ENCODE measurements at regions not wholly inside any gene's neighbourhood (a gene's known extent, or its start where the extent isn't known, plus 50 kb on each side); places are given as distances from the start of the nearest gene placed in this dataset.
"Not testable (repeated sequence)": the region's sequence is repeated elsewhere in the genome, so short reads cannot be mapped to it uniquely, and the experiment has no call there.

- DNase-seq (ENCODE audit: low spot score): no peak
Observed at GRCh38 chr3:88678747-88679146, 428.7 kb upstream of the EPHA3 start.

DNA sequence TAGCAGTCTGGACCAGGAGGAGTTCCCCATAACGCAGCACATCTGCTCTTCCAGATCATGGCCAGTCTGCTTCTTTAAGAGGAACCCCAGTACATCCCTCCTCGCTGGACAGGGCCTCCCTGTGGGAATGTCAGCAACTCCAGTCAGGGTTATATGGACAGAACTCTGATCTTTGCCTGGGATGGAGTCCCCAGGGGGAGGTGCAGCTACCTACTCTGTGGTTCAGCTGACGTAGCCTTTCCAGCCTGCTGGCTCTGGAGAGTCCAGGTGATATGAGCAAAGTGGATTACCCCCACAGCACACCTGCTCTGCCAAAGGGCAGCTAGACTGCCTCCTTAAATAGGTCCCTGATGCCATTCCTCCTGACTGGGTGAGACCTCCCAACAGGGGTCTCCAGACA, 417.1 kb upstream of the EPHA3 start:
- DNase-seq (ENCODE audit: low spot score): no peak

- DNase-seq (ENCODE audit: low spot score): no peak
Observed at GRCh38 chr3:88691081-88691480, 416.3 kb upstream of the EPHA3 start.

DNA sequence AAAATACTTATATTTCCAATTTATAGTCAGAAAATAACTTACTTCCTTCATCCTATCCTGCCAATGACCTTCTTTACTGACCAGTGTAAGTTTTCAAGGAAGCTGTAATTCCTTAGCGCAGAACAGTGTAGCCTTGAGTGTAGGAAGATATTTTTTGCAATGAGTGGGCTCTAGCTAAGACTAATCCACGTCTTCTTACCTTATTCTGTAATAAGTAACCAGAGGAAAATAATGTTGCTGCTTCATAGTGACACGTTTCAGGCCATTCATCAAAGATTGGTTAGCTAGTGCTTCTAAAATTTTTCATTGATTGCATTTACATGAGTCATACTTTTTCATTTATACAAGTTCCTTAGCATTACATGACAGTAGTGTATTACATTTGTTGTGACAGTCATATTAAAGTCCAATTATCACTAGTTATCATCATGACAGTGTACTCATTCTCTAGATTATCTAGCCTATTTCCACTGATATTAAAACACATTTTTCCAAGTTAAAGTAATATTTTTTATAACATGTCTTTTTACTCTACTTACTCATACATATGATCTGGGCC, 403.8 kb upstream of the EPHA3 start:
- no peak for DNase-seq (ENCODE audit: low spot score)

DNA sequence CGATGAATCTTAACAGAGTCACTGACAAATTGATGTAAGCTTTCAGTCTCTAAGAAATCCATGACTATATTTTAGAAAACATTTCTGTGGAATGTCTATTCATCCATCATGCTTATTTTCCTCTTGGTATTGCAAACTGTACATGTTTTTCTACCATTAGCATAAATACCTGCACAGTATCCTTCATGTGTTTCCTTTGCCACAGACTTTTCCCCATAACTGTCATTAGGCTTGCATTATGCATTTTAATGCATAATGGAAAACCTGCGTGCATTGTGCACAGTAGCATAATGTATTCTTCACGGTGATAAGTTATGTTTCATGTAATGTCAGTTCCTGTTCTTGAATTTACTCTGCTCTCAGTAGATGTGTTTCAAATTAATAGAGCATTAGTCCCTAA, 403.1 kb upstream of the EPHA3 start:
- DNase-seq (ENCODE audit: low spot score): no peak

DNA sequence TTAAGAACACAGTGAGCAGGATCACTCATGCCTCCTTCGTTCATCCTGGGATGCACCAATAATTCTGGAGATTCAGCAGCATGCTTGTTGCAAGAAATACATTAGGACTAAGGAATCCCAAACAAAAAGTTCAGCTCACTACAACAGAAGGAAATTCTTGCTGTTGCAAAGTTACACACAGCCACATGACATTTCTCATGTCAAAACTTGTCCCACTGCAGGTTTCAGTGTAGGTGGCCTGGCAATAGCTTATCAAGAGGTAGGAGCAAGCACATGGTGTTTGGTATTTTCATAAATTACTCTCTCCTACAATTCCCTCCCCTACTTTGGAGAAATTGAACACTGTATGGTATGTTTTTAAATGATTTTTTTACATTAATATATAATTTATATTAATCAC, 399.6 kb upstream of the EPHA3 start:
- no peak for DNase-seq (ENCODE audit: low spot score)

DNA sequence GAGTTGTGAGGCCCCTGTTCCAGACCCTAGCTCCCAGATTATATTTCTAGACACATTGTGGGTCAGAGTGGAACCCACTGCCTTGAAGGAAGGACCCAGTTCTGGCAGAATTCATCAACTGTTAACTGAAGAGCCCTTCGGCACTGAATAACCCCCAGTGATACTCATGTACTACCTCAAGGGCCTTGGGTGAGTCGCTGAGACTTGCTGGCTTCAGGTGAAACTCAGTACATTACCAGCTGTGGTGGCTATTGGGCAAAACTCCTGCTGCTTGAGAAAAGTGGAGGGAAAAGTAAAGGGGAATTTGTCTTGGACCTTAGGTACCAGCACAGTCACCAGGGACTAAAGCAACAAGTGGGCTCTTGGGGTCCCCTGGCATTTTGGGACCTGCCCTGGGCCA, 394.9 kb upstream of the EPHA3 start:
- DNase-seq (ENCODE audit: low spot score): no peak

GRCh38 chr3:88713233-88713691, 394.2 kb upstream of the EPHA3 start:
- DNase-seq (ENCODE audit: low spot score): no peak

DNA sequence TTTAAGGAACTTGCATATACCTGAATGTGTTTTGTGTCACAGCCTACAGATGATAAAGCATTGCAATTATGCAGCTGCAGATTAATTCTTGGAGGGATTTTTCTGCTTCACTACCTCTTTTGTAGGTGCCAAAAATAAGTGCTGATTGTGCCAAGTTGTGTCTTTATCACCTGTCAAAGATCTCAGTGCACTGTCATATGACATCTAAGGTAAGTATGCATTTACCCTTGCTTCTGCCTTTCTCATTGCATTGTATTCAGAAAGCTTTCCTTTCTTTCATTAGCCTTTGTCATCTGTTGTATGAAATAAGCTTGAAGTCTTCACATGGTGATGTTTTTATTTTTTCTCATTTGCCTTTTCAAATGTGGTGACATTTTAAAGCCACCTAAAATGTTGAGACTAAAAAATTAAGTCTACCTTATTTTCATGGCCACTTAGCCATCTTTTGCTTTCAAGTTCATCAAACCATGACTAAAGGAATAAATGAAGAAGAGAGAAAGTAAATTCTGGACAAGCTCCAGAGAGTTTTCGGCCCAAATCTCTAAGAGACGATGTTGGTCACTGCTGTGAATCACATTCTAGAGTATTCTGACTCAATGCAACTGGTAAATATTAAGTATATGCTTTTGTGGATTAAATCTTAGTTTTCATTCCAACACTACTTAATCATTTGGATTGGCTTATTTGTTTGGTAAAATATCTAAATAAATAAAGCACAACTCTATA, 381.8 kb upstream of the EPHA3 start:
- no peak for DNase-seq (ENCODE audit: low spot score)

DNA sequence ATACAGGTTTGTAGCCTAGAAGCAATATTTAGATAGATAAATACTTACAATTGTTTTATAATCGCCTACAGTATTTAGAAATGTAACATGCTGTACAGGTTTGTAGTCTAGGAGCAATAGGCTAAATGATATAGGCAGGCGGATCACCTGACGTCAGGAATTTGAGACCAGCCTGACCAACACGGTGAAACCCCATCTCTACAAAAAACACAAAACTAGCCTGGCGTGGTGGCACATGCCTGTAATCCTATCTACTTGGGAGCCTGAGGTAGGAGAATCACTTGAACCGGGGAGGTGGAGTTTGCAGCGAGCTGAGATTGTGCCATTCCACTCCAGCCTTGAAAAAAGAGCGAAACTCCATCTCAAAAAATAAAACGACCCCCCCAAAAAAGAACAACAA, 375.2 kb upstream of the EPHA3 start:
- no peak for DNase-seq (ENCODE audit: low spot score)

DNA sequence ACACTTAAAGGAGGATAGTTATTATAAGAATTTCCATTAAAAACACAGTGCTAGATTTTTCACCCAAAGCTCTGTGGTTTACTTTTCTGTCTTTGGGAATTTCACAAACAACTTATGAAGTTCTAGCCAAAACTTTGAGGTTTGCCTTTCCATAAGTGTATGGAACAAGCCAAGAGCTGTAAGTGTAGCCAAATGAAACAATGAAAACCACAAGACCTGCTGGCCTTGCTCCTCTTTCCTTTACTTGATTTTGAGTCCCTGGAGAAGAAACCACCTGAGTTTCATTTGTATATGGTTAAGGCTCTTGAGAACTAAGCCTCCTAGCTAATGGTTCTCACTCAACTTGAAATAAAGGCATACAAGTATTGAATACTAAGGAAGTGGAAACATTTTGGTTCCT, 365.3 kb upstream of the EPHA3 start:
- no peak for DNase-seq (ENCODE audit: low spot score)

DNA sequence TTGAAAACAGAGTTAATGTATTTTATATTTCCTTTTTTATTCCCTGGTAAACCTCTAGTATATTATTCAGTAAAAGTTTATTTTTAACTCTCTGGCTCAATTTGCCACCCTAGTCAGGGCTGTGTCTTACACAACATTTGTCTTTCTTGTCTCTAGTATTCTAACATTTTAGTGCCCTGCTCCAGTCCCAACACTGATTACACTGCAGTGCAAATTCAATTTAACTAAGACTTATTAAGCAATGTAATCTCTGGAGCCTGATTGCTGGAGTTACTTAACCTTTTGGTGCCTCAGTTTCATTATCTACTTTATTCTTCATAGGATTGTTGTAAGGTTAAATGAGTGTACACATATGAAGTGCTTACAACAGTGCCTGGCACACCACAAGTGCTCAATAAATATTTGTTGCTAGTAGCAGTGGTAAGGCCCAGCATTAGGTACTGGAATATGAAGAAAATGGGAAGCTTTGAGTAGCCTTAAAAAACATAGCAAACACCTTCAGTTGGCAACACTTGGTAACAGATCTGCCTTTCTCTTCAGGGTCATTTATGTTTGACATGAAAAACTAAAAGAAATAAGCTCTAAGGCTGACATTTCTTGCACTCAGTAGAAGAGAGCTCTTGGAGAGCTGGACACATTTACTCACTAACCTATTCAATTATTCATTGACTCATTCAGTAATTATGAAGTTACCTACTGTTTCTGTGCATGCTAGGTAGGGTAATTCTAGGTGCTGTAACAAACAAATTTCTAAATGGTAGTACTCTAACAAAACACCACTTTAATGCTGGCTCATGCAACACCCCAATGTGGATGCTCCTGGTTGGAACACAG, 364.5 kb upstream of the EPHA3 start:
- DNase-seq (ENCODE audit: low spot score): no peak

GRCh38 chr3:88744896-88745295, 362.5 kb upstream of the EPHA3 start:
- no peak for DNase-seq (ENCODE audit: low spot score)

DNA sequence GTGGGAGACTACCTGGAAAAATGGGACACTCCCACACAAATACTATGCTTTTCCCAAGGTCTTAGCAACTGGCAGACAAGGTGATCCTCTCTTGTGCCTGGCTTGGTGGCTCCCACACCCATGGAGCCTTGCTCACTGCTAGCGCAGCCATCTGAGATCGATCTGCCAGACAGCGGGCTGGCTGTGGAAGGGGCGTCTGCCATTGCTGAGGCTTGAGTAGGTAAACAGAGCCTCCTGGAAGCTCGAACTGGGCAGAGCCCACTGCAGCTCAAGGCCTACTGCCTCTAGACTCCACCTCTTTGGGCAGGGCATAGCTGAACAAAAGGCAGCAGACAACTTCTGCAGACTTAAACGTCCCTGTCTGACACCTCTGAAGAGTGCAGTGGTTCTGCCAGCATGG, 360.3 kb upstream of the EPHA3 start:
- DNase-seq (ENCODE audit: low spot score): not testable (repeated sequence)

DNA sequence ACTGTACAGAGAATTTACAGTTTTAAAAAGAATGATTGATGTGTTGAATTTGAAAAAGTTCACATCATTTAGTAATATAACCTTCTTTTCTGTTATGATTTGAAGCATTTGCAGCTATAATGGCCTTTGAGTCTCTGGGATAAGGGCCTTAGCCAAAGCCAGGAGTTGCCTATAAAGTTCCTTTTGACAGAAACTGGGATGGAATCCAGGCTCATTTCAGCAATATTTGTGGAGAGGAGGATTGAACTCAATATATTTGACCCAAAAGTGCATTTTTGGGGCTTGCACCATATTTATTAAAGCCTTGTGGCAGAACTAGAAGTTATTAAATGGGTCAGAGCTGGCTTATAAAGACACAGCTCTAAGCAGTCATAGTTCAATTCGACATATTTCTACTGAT, 348.7 kb upstream of the EPHA3 start:
- DNase-seq (ENCODE audit: low spot score): no peak

DNA sequence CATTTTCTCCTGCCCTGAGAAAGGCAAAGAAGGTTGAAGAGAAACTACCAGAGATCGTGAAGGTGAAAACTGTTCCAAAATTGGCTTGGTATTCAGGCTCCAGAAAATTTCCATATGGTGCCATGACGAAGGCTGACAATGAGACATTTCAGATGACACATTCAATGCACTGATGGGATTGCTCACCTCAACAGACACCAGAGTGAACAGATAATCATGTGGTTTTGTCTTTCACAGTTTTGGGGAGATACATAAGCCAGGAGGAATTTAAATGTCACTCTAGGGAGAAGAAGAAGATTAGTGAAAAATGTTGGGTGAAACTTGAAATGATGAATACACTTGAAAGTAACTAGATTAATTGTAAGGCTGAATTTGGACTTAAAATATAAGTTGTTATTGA, 339.7 kb upstream of the EPHA3 start:
- DNase-seq (ENCODE audit: low spot score): no peak

- no peak for DNase-seq (ENCODE audit: low spot score)
Observed at GRCh38 chr3:88773766-88774165, 333.7 kb upstream of the EPHA3 start.

GRCh38 chr3:88775026-88775690, 332.3 kb upstream of the EPHA3 start:
- no peak for DNase-seq (ENCODE audit: low spot score)

DNA sequence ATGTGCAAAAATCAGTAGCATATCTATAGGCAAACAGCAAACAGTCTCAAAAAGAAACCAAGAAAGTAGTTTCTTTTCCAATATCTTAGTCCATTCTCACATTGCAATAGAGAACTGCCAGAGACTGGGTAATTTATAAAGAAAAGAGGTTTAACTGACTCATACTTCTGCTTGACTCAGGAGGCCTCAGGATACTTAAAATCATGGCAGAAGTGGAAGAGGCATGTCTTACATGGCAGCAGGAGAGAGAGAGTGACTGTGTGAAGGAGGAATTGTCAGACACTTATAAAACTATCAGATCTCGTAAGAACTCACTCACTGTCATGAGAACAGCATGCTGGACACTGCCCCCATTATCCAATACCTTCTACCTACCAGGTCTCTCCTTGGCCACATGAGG, 327.9 kb upstream of the EPHA3 start:
- no peak for DNase-seq (ENCODE audit: low spot score)

DNA sequence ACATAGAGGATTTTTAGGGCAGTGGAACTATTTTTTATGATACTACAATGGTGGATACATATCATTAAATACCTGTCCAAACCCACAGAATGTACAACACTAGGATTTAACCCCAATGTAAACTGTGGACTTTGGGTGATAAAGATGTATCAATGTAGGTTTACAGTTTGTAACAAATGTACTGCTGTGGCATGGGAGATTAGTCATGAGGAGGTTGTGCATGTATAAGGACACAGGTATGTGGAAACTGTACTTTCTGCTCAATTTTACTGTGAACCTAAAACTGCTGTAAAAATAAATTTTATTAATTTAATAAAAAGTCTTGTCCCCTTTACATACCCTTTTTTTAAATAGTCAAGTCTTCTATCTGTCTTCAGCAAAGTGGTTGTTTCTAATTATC, 322.5 kb upstream of the EPHA3 start:
- no peak for DNase-seq (ENCODE audit: low spot score)

DNA sequence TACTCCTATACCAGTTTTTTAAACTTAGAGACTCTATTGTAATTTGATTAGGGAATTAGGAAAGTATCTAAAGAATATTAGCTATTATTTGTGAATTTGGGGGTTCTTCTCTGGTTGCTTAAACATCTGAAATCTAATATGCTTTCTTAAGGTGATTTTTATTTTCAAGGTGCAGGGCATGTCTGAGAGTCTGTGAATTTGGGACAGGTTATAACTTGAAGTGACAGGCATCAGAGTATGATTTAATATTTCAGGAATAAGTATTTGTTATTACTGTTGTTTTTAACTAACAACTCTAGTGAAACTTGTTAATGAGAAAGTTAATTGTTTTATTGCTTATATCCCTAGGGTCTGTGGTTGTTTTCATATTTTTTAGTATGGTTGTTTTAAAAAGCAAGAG, 321.6 kb upstream of the EPHA3 start:
- no peak for DNase-seq (ENCODE audit: low spot score)

DNA sequence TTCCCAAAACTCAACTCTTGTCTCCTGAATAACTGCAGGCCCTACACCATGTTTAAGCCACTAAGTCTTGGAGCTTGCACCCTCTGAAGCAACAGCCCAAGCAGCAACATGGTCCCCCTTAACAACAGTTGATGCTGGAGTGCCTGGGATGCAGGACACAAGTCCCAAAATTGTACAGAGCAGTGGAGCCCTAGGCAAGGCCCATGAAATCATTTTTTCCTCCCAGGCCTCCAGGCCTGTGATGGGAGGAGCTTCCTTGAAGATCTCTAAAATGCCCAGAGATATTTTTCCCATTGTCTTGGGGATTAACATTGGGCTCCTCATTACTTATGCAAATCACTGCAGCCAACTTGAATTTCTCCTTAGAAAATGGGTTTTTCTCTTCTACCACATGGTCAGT, 311.9 kb upstream of the EPHA3 start:
- no peak for DNase-seq (ENCODE audit: low spot score)
